ENCODE measurements at regions not wholly inside any gene's neighbourhood (a gene's known extent, or its start where the extent isn't known, plus 50 kb on each side); places are given as distances from the start of the nearest gene placed in this dataset.

DNA sequence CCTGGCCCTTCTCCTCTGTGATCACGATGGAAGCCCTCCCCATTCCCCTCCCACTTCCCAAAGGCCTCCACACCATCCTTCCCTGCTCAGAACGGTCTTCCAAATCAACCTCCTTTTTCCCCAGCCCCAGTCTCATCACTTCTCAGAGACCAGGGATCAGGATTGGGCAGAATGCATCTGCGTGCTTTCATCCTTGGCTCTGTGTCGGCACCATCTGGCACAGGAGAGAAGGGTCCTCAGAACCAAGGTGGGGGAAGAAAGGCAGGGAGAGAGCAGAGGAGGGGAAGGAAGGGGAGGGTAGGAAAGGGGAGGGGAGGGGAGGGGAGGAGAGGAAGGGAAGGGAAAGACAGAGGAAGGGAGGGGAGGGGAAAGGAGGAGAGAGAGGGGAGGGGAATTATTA, 52.4 kb upstream of the FICD start:
- Histone ChIP-seq H3K4me1 (no peaks in the 10 kb centered on the region), H3K27ac (no peak overlapping the region), H3K4me3 (no peak overlapping the region), H3K27me3 (no peaks in the 10 kb centered on the region), H3K36me3 (no peaks in the 10 kb centered on the region), H3K9me3 (replicated peaks) (no peaks in the 10 kb centered on the region)
- no peak for DNase-seq

DNA sequence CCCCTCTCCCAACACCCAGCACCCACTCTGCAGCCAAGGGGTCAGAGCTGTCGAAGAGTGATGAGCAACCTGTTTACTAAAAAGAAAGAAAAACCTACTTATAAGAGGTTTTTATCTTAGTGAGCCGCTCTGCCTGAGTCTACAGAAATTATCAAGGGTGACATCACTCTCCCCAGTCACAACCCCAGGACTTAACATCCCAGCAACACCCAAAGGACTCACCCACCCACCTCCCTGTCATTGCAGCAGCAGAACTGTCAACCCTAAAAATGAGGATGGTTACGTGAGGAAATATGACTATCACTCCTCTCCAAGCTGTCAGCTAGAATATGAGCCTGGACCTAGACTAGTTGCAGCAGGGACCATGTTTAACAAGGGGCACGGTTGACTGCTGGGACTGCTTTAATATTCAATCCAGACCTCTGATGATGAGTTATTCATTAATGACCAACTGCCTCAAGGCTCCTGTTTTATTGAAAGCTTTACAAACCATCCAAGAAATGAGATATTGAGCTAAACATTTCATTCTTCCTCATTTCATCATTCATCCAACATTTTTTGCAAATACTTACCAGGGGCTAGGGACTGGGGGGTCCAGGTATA, 53.9 kb upstream of the FICD start:
- DNase-seq = no peak
- Histone ChIP-seq H3K36me3 (no peaks in the 10 kb centered on the region), H3K9me3 (replicated peaks) (no peaks in the 10 kb centered on the region), H3K4me3 (no peak overlapping the region), H3K27me3 (no peaks in the 10 kb centered on the region), H3K4me1 (no peaks in the 10 kb centered on the region), H3K27ac (no peak overlapping the region)

DNA sequence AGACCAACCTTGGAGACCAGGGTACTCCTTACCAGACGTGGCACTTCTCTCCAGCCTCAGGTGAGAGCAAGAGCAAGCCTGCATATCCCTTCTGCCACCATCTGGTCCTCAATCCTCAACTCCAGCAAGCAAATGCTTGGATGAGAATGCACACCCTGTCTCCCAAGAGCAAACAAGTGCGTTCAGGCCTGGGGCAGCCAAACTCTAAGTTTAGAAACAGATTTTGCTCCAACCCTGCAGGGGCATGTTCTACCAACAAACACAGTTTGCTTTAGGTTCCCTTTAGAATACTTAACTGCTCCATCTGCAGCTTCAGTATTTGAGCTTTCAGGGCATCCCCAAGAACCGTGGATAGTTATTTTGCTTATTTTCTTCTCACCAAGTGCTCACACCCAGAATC, 55.9 kb upstream of the FICD start:
- Histone ChIP-seq H3K9me3 (replicated peaks) (no peaks in the 10 kb centered on the region), H3K36me3 (no peaks in the 10 kb centered on the region), H3K27ac (no peak overlapping the region), H3K27me3 (no peaks in the 10 kb centered on the region), H3K4me1 (no peaks in the 10 kb centered on the region), H3K4me3 (no peak overlapping the region)
- no peak for DNase-seq

DNA sequence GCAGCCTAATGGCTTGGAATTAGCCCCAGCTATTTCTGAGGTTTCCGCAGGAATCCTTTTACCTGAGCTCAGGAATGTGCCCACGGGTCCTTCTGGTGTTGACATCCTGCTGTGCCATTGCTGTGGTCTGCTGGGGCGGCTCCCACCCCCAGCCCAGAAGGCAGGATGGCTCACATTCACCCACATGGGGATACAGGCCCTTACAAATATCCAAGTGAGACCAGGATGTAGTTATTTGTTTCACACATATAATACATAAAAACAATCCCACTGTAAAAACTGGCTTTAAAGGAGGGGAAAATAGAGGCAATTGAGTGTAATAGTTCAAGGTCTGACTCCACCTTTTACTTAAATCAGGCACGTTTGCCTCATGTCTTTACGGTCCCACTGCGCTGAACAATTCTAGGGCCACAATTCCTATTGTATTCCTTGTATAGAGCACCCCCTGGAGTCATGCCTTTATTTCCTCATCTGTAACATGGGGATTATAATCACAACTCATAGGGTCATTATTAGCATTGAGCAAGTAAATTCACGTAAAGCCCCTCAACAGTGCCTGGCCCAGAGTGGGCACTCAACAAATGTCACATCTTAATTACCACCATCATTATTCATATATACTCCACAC, 57.2 kb upstream of the FICD start:
- no peak overlapping the region for H3K27ac ChIP-seq
- DNase-seq = no peak
- no peaks in the 10 kb centered on the region for H3K9me3 ChIP-seq (replicated peaks)

DNA sequence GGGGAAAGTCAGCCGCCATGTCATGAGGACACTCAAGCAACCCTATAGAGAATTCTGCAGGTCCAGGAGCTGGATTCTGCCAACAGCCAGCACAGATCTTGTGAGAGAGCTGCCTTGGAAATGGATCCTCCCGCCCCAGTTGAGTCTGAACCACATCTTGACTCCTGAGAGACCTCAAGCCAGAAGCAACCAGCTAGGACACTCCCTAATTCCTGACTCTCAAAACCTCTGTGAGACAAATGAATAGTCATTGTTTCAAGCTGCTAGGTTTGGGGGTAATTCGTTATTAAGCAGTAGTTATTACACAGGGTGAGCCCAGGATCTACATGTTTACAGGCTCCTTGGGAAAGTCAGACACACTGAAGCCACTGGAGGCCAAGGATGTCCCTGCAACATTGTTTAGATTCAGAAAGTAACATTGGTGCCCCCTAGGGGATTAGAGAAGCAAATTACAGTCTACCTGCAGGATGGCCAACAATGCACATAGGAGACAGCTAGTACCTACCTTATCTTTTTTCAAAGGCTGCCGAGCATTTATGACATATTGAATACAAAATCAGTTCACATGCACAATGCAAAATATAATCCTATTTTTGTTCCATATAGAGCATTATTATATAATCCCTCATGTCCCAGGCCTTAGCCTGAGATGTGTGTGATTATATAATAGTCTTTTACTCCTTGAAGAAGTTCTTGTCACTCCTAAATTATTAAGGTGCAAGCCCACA, 57.9 kb upstream of the FICD start:
- Histone ChIP-seq H3K4me1 (no peaks in the 10 kb centered on the region), H3K27me3 (no peaks in the 10 kb centered on the region), H3K4me3 (no peak overlapping the region), H3K36me3 (no peaks in the 10 kb centered on the region), H3K27ac (no peak overlapping the region), H3K9me3 (replicated peaks) (no peaks in the 10 kb centered on the region)
- peak; percentile 8 to 62 for DNase-seq

More for the DNA sequence above, 57.2 kb upstream of the FICD start:
- H3K27me3 ChIP-seq = no peaks in the 10 kb centered on the region
- H3K4me3 ChIP-seq = no peak overlapping the region
- H3K36me3 ChIP-seq = no peaks in the 10 kb centered on the region
- H3K4me1 ChIP-seq = no peaks in the 10 kb centered on the region

DNA sequence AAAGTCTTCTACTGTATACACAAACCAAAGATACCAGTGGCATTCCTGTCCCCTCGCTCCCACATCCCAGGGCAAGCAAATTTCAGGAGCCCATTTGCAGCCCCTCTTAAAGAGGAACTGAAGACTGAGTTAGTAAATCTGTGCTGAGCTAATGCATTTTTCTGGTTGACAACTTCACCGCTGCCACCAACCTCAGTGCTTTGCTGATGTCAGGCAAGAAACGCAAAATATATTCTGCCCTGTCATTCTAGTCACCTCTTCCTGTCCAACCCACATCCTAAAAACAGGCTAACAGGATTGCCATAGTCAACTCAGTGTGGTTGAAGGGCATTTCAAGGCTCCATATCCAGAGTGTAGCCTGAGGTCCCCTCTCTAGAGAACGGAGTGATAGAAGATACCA, 59.4 kb upstream of the FICD start:
- Histone ChIP-seq H3K27ac (no peak overlapping the region), H3K4me1 (no peaks in the 10 kb centered on the region), H3K27me3 (no peaks in the 10 kb centered on the region), H3K36me3 (no peaks in the 10 kb centered on the region), H3K9me3 (replicated peaks) (no peaks in the 10 kb centered on the region), H3K4me3 (no peak overlapping the region)
- DNase-seq = no peak

DNA sequence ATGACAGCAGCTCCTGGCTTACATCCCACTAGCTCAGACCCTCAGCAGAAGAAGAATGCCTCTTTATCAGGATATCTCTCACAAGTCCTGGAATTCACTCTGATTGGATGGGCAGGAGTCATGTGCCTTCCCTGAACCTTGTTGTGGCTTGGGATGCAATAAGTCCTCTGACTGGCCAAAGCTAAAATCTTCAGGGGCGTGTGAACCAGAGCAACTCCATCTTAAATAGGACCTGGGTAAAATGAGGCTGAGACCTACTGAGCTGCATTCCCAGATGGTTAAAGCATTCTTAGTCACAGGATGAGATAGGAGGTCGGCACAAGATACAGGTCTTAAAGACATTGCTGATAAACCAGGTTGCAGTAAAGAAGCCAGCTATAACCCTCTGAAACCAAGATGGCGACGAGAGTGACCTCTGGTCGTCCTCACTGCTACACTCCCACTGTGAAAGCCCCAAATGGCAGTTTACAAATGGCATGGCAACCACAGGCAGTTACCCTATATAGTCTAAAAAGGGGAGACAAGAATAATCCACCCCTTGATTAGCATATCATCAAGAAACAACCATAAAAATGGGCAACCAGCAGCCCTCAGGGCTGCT, 60.4 kb upstream of the FICD start:
- Histone ChIP-seq H3K9me3 (replicated peaks) (no peaks in the 10 kb centered on the region), H3K4me1 (no peaks in the 10 kb centered on the region), H3K36me3 (no peaks in the 10 kb centered on the region), H3K27me3 (no peaks in the 10 kb centered on the region), H3K4me3 (no peak overlapping the region), H3K27ac (no peak overlapping the region)
- no peak for DNase-seq

DNA sequence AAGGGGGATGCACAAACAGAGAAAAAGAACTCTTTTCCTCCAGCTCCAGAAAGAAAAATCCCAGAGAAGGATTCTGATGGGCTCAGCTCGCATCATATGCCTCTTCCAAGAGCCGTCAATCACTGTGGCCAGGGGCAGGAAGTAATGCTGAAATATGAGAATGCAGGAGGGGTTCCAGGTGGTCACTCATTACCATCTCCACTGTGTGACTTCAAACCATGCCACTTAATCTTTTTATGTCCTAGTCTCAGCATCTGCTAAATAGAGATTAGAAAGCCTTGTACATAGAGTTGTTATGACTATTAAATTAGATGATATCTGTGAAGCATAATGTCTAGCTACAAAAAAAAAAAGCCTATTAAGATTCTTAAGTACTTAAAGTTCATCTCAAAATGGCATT, 65.6 kb upstream of the FICD start:
- Histone ChIP-seq H3K27ac (no peak overlapping the region), H3K4me3 (no peak overlapping the region), H3K9me3 (replicated peaks) (no peaks in the 10 kb centered on the region), H3K27me3 (no peaks in the 10 kb centered on the region), H3K4me1 (no peaks in the 10 kb centered on the region), H3K36me3 (no peaks in the 10 kb centered on the region)
- no peak for DNase-seq

DNA sequence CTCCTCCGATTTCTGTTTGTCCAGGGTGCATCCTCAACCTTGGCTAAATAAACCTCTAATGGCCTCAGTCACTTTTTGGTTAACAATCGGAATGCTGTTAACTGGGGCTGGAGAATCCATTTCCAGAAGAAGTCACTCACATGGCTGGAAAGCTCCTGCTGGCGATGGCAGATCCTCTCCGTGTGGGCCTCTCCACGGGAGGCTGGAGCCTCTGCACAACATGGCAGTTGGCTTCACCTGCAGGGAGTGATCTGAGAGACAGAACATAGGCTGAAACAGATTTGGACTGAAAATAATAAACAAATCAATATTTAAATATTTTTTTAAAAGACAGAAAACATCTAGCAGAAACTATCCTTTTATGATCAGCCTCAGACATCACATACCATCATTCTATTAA, 66.8 kb upstream of the FICD start:
- Histone ChIP-seq H3K4me3 (no peak overlapping the region), H3K27me3 (no peaks in the 10 kb centered on the region), H3K4me1 (no peaks in the 10 kb centered on the region), H3K27ac (no peak overlapping the region), H3K9me3 (replicated peaks) (no peaks in the 10 kb centered on the region), H3K36me3 (no peaks in the 10 kb centered on the region)
- no peak for DNase-seq

DNA sequence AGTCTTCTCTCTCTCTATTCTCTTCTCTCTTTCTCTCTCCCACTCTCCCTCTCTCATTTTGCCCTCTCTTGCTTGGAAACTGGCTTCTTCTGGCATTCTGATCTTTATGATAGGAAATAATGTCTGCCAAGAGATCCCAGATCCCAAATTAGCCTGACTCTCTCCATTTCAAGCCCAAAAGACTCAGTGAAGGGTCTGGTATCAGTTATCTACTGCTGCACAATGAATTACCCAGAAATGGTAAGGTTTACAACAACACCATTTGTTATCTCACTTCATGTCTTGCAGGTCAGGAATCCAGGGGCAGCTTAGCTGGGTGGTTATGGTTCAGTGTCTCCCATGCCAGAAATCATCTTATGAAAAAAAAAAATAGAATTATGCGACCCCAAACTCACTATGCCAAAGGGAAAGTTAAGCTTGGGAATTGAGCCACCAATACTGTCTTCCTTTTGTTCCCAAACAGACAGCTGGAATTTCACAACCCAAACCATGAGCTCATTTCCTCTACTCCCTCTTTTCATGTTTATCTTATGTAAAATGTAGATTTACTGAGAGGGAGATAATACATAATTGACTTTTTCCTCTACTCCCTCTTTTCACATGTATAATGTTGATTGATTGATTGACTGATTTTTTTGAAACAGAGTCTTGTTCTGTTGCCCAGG, 67.8 kb upstream of the FICD start:
- no peak for DNase-seq
- no peak overlapping the region for H3K4me3 ChIP-seq
- no peaks in the 10 kb centered on the region for H3K4me1 ChIP-seq
- H3K9me3 ChIP-seq (replicated peaks) = no peaks in the 10 kb centered on the region
- H3K27me3 ChIP-seq = no peaks in the 10 kb centered on the region
- H3K27ac ChIP-seq = no peak overlapping the region
- H3K36me3 ChIP-seq = no peaks in the 10 kb centered on the region

DNA sequence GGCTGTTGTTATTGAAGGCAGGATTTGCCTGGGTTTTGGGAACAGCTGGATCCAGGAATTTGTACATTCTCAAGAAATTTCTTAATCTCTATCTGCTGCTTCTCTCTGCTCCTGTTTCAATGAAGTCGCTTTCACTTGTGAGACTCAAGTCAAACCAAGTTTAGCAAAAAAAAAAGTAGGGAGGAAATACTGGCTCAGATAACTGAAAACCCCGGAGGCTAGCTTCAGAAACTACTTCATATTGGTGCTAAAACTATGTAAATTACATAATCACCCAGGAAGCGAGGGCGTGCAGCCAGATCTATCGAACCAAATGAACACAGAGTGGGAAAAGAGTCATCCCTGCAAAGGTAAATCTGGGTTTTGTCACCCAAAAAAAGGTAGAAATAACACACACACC, 68.3 kb upstream of the FICD start:
- no peaks in the 10 kb centered on the region for H3K9me3 ChIP-seq (replicated peaks)
- no peaks in the 10 kb centered on the region for H3K4me1 ChIP-seq
- no peak overlapping the region for H3K27ac ChIP-seq
- no peaks in the 10 kb centered on the region for H3K36me3 ChIP-seq
- H3K4me3 ChIP-seq = no peak overlapping the region
- no peaks in the 10 kb centered on the region for H3K27me3 ChIP-seq
- DNase-seq = no peak

DNA sequence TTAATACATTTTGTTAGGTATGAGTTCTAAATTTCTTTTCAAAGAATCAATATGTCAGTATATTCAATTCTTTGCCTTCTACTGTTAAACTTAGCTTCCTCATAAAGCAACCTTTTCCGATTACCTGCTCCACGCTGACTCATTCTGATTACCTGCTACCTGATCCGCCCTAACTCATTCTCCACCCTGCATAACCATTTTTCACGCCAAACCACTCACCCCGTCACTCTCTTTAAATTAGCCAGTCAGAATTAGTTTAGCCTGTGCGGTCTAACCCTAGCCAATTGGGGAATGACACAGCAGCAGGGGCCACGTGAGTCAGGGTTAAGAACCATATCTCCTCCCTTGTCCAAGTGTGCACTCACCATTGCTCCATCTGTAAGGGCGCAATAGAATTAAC, 72.2 kb upstream of the FICD start:
- no peaks in the 10 kb centered on the region for H3K9me3 ChIP-seq (replicated peaks)
- no peak overlapping the region for H3K4me3 ChIP-seq
- H3K27ac ChIP-seq = no peak overlapping the region
- no peaks in the 10 kb centered on the region for H3K36me3 ChIP-seq
- H3K27me3 ChIP-seq = no peaks in the 10 kb centered on the region
- no peaks in the 10 kb centered on the region for H3K4me1 ChIP-seq
- no peak for DNase-seq

DNA sequence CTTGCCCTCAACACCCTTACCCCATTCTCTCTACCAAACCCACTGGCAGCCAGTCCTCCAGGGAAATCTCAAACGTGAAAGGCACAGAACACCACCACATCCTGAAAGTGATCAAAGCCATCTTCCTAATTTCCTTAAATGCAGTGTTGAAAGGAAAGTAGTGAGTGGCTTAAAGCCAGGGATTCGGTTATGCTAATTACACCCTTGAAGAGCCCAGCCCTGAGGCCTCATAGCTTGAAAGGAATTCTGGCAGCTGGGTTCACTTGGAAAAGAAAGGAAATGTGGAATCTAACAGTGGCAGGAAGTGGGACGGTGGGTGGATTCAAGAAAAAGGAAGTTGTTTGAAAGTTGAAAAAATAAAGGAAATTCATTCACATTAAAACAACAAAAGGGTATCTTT, 73.0 kb upstream of the FICD start:
- H3K27ac ChIP-seq = no peak overlapping the region

DNA sequence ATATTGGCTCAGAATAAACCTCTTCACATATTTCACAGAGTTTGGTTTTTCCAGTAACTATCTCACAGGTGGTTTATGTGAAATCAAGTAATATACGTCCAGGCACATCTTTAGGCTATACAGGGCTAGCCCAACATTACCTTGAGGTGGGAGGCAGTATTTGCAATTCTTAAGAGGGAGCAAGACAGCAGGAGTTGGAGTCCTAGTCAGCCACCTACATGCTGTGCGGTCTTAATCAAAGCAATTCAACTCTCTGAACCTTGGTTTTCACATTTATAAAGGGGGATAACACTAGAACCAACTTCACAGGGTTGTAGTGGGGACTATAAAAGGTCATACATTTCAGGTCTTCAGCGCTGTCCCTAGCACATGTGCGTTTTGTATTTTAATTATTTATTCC, 73.5 kb upstream of the FICD start:
- Histone ChIP-seq H3K9me3 (replicated peaks) (no peaks in the 10 kb centered on the region), H3K27me3 (no peaks in the 10 kb centered on the region), H3K4me3 (no peak overlapping the region), H3K4me1 (no peaks in the 10 kb centered on the region), H3K36me3 (no peaks in the 10 kb centered on the region), H3K27ac (no peak overlapping the region)
- DNase-seq = no peak

More for the DNA sequence above, 73.0 kb upstream of the FICD start:
- peak; percentile 4 to 28 for DNase-seq
- Histone ChIP-seq H3K4me1 (no peaks in the 10 kb centered on the region), H3K36me3 (no peaks in the 10 kb centered on the region), H3K9me3 (replicated peaks) (no peaks in the 10 kb centered on the region), H3K27me3 (no peaks in the 10 kb centered on the region), H3K4me3 (no peak overlapping the region)

DNA sequence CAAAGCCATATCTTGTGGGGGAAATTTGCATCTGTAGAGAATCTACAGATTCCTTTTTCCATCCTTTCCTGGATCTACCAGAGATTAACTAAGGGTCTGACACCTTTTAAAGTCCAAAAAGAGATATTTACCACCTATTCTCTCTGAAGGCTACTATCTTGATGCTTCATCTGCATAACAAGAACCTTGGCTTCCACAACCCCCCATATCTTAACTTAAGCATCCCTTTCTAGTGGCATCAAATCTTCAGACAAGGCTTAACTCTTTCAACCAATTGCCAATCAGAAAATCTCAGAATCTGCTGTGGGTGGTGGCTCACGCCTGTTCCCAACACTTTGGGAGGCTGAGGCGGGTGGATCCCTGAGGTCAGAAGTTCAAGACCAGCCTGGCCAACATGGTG, 74.3 kb upstream of the FICD start:
- H3K27me3 ChIP-seq = no peaks in the 10 kb centered on the region
- no peaks in the 10 kb centered on the region for H3K9me3 ChIP-seq (replicated peaks)
- no peaks in the 10 kb centered on the region for H3K4me1 ChIP-seq
- no peak overlapping the region for H3K27ac ChIP-seq
- no peak overlapping the region for H3K4me3 ChIP-seq
- DNase-seq = no peak
- no peaks in the 10 kb centered on the region for H3K36me3 ChIP-seq

All from SJCRH30 (cell line).